GM12872 (cell line): ENCODE measurements at regions not wholly inside any gene's neighbourhood (a gene's known extent, or its start where the extent isn't known, plus 50 kb on each side); places are given as distances from the start of the nearest gene placed in this dataset.

Experiments used
- TF ChIP-seq, protein P1 (sequence below): IDR thresholded peaks from 3 replicates; pipeline ENCODE4 v1.5.1; 2011; ENCODE audit warnings: low read depth, mild to moderate bottlenecking, low read length, moderate library complexity; ENCODE audit not compliant: insufficient read depth

DNA sequence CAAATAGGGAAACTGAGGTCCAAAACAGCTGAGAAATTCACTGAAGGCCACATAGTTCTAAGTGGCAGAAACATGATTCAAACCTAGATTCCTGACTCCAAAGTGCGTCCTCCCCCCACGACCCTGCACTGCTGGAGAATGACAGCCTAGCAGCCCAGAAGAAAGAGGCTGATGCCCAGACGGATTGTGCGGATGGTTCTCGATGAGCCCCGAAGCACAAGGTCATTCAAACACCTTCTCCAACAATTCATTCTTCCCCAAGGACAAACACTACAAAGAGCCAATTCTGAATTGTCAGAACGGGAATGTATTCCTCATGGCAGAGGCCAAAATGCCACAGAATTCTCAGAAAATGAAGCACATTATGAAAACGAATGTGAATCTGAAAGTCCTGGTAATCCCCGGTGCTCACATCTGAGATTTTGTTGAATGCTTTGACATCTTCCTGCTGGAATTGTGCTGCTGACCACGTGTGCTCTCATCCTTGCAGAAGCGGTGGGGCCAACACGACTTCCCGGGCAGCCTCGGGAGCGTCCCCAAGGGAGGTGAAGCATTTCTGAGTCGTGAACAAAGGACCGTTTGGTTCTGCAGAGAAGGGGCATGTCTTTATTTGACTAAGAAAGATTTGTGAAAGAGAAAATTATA is 337.0 kb downstream of the EIPR1 start:
- TF ChIP-seq, protein P1, sequence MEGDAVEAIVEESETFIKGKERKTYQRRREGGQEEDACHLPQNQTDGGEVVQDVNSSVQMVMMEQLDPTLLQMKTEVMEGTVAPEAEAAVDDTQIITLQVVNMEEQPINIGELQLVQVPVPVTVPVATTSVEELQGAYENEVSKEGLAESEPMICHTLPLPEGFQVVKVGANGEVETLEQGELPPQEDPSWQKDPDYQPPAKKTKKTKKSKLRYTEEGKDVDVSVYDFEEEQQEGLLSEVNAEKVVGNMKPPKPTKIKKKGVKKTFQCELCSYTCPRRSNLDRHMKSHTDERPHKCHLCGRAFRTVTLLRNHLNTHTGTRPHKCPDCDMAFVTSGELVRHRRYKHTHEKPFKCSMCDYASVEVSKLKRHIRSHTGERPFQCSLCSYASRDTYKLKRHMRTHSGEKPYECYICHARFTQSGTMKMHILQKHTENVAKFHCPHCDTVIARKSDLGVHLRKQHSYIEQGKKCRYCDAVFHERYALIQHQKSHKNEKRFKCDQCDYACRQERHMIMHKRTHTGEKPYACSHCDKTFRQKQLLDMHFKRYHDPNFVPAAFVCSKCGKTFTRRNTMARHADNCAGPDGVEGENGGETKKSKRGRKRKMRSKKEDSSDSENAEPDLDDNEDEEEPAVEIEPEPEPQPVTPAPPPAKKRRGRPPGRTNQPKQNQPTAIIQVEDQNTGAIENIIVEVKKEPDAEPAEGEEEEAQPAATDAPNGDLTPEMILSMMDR, result no peak

DNA sequence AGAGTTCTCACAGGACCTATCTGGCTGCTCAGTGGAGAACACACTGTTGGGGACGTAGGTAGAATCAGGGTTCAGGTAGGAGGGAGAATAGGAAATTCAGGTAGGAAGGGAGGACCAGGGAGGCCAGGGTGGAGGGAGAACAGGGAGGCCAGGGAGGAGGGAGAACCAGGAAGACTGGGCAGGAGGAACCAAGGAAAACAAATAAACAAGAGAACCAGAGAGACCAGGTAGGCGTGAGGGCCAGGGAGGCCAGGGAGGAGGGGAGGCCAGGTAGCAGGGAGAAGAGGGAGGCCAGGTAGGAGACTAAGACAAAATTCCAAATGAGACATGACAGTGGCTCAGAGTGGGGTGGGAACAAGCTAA is 337.6 kb downstream of the EIPR1 start:
- TF ChIP-seq, protein P1, result no peak

DNA sequence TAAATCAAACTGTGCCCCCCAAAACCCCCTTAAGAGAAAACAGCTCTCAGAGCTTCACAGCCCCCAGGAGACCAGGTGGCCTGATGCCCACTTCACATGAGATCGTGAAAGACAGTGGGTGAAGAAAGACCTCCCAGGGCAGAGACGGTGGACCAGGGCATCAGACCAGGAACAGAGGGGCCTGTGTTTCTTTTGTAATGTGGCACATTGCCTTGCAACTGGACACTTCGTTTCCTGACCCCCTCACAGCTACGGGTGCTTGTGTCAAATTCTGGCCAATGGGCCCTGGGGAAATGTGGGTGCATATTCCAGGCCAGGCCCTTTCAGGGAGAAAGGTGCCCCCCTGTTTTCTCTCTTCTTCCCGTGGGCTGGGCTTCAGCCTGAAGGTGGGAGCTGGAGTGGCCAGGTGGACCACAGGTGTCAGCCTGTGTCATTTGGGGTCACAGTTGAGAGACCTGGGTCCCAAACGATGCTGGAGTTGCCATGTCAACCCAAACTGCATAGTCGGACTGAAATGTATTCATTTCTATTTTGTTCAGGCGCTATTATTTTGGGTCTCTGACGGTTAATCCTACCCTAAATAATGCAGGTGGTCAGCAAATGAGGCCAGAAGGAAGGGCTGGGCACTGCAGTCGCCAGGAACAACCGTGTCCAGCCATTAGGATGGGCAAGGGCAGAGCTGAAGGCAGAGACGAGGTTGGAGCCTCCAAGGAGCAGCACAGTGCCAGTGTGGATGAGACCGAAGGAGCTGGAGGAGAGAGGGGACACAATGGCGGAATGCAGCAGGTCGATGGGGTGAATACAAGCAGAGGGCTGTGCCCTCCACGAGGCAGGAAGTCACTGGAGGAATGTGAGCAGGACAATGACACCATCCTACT is 338.2 kb downstream of the EIPR1 start:
- TF ChIP-seq, protein P1, result no peak

DNA sequence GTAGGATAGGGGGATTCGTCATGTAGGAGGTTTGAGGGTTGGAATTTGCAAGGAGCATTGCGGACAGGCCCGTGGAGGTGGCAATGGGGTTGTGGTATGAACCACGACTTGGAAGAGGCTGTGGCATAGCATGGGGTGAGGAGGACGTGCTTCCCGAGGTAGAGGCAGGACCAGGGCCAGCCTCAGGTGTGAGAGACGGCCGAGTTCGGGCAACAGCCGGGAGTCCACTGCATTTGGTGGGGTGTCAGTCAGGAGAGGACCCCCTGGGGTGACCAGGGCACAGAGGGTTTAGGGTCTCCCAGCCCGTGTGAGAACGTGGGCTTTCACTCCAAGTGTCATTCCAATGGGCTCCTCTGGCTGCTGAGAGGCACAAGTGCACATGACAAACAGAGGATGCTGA is 339.0 kb downstream of the EIPR1 start:
- TF ChIP-seq, protein P1, result no peak

DNA sequence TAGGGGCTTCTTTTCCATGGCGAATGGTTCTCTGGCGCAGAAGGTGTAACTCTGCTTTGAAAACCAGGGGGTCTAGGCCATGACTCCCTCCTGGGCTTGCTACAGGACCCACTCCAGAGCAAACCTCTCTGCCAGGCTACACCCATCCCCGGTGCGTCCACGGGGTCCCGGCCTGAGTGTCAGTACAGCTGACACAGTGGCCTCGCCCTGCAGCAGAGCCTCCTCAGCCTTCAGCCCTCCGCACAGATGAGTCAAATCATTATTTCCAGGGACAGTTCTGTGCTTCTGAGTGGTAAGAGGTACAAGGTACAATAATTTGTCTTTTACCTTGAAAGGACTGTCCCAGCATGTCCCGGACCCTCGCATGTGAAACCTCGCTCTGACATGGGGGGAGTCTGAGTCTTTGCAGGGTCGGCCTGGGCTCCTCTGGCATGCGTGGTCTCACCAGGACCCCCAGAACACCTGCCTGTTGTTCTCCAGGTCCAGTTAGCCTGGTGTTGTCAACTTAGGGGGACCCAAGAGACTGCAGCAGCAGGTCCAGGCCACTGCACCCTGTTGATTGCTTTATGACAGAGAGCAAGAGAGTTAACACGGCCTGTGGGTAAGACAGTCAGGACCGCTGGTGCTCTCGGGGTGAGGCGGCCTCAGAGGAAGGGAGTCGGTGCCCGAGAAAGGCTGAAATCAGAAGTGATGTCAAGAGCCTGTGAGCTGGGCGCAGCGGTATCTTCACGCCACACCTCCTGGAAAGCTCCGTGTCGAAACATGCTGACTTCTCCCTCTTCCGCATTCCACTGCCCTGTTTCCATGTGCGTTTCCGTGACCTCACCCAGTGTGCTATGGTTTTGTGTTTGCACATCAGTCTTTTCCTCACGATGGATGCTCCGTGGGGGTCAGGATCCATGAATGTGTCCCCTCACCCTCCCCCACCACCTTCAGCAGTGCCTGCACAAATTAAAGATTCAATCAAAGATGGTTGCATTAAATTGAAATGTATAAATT is 340.1 kb downstream of the EIPR1 start:
- TF ChIP-seq, protein P1, result no peak

DNA sequence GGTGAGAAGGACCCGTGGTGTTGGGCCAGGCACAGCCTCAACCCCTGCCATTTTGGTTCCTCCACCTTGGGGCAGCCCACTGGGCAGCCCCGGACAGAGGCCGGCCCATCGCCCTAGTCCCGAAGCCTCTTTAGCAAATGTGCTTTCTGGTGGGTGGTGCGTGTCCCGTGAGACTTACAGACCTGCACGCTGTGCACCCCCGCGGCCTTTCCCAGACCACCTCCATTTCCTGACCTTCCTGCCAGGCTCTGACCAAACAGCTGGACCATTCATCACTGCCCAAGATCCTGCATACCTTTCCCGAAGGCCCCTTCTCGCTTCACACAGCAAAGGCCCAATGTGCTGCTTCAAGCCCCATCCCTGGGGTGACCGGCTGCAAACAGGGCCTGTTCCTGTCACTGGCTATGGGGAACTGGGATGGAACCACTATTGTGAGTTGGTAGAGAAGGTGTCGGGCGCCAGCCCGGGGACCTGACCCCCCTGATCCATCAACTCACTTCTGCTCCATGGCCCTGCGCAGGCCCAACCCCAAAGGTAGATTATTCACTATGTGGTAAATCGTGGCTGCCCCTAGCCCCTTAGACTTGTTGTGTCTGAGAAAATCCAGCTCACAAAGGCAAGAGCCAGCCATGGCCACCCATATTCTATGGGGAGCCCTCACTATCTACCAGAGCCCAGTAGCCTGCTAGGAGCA is 341.0 kb downstream of the EIPR1 start:
- TF ChIP-seq, protein P1, result no peak
